Omental fat pad (tissue), 3 donors: ENCODE measurements at regions not wholly inside any gene's neighbourhood (a gene's known extent, or its start where the extent isn't known, plus 50 kb on each side); places are given as distances from the start of the nearest gene placed in this dataset.

ENCODE experiments used
- ATAC-seq: fragments of 150-250 bp; one replicate; pipeline ENCODE4 v1.9.1; 2016; ENCODE audit warnings: mild to moderate bottlenecking, moderate library complexity; ENCODE audit not compliant: low FRiP score
- DNase-seq: peaks from one replicate; pipeline ENCODE4 v3.0.0-alpha.2; 2019; ENCODE audit warnings: low spot score
- CTCF ChIP-seq, 3 donors: fragments of 450-650 bp; IDR thresholded peaks; one replicate each; pipeline ENCODE4 v1.5.1; 2016 to 2017; ENCODE audit warnings: antibody characterized with exemption in 3 of 3, mild to moderate bottlenecking in 3 of 3, moderate library complexity in 2 of 3

GRCh38 chr16:87135246-87136030 is 181.8 kb downstream of the C16orf95 start:
- no peak for ATAC-seq
- no peak for TF ChIP-seq CTCF (IDR thresholded peaks at IDR 0.05)
- DNase-seq: no peak

- no peak for TF ChIP-seq CTCF (IDR thresholded peaks at IDR 0.05)
- ATAC-seq (no peak), DNase-seq (no peak)
Measured at GRCh38 chr16:87138316-87138715, 178.9 kb downstream of the C16orf95 start.

- no peak for TF ChIP-seq CTCF (IDR thresholded peaks at IDR 0.05)
- DNase-seq (no peak), ATAC-seq (no peak)
Measured at GRCh38 chr16:87138738-87139267, 178.4 kb downstream of the C16orf95 start.

- no peak for TF ChIP-seq CTCF (IDR thresholded peaks at IDR 0.05)
- DNase-seq (no peak), ATAC-seq (no peak)
Measured at GRCh38 chr16:87140211-87141200, 176.7 kb downstream of the C16orf95 start.

- DNase-seq (no peak), ATAC-seq (no peak)
- no peak for TF ChIP-seq CTCF (IDR thresholded peaks at IDR 0.05)
Measured at GRCh38 chr16:87141402-87141801, 175.8 kb downstream of the C16orf95 start.

GRCh38 chr16:87143661-87144121 is 173.5 kb downstream of the C16orf95 start:
- no peak for ATAC-seq
- no peak for TF ChIP-seq CTCF (IDR thresholded peaks at IDR 0.05)
- DNase-seq: no peak
